ENCODE measurements at regions not wholly inside any gene's neighbourhood (a gene's known extent, or its start where the extent isn't known, plus 50 kb on each side); places are given as distances from the start of the nearest gene placed in this dataset.

- intact Hi-C loops (cut with micrococcal nuclease): no loop called here
- Mint-ChIP-seq H3K36me3 (ENCODE audit: low read depth) (peaks cover 4% of the 10 kb centered on the region), H3K9me3 (no peaks in the 10 kb centered on the region), H3K27me3 (peaks cover 10% of the 10 kb centered on the region), H3K4me3 (no peak overlapping the region), H3K27ac (no peak overlapping the region), H3K4me1 (ENCODE audit: low read depth) (peaks cover 19% of the 10 kb centered on the region)
- ChIA-PET CTCF (interaction anchor here (1.6 kb wide), 1 partner anchor 60 kb away, joined by 5 read pairs; no protein-coding TSS in a partner anchor), POLR2A (no interaction called here)
- no peak for TF ChIP-seq CTCF (IDR thresholded peaks at IDR 0.05)
- ATAC-seq (no peak), DNase-seq (no peak)
Measured at GRCh38 chr22:46065691-46066454, 84.5 kb upstream of the PPARA start.

GRCh38 chr22:46066691-46067090, 83.6 kb upstream of the PPARA start:
- DNase-seq (no peak), ATAC-seq (no peak)
- CTCF ChIA-PET: no interaction called here
- Mint-ChIP-seq H3K4me3 (no peak overlapping the region), H3K9me3 (no peaks in the 10 kb centered on the region), H3K4me1 (ENCODE audit: low read depth) (peaks cover 19% of the 10 kb centered on the region), H3K27me3 (peaks cover 10% of the 10 kb centered on the region), H3K36me3 (ENCODE audit: low read depth) (peaks cover 4% of the 10 kb centered on the region), H3K27ac (no peak overlapping the region)
- intact Hi-C loops (cut with micrococcal nuclease): no loop called here
- no peak for TF ChIP-seq CTCF (IDR thresholded peaks at IDR 0.05)
- POLR2A ChIA-PET: no interaction called here

GRCh38 chr22:46067159-46068111, 82.9 kb upstream of the PPARA start:
- TF ChIP-seq CTCF (IDR thresholded peaks at IDR 0.05): no peak
- ChIA-PET POLR2A (interaction anchor here (0.5 kb wide), 1 partner anchor 1024 kb away, joined by 4 read pairs; no protein-coding TSS in a partner anchor), CTCF (no interaction called here)
- peaks cover under 1% of the 10 kb centered on the region for H3K36me3 Mint-ChIP-seq (ENCODE audit: low read depth)
- peaks cover 7% of the 10 kb centered on the region for H3K27me3 Mint-ChIP-seq
- H3K4me1 Mint-ChIP-seq (ENCODE audit: low read depth): peaks cover 15% of the 10 kb centered on the region
- DNase-seq (no peak), ATAC-seq (no peak)
- no peaks in the 10 kb centered on the region for H3K9me3 Mint-ChIP-seq
- no peak overlapping the region for H3K27ac Mint-ChIP-seq
- no peak overlapping the region for H3K4me3 Mint-ChIP-seq
- intact Hi-C loops (cut with micrococcal nuclease): no loop called here

GRCh38 chr22:46068181-46068592, 82.1 kb upstream of the PPARA start:
- Mint-ChIP-seq H3K36me3 (ENCODE audit: low read depth) (no peaks in the 10 kb centered on the region), H3K4me3 (no peak overlapping the region), H3K27me3 (peaks cover 7% of the 10 kb centered on the region), H3K27ac (no peak overlapping the region), H3K4me1 (ENCODE audit: low read depth) (peaks cover 20% of the 10 kb centered on the region), H3K9me3 (no peaks in the 10 kb centered on the region)
- DNase-seq: no peak
- ChIA-PET CTCF (no interaction called here), POLR2A (interaction anchor here (0.5 kb wide), 1 partner anchor 1023 kb away, joined by 4 read pairs; no protein-coding TSS in a partner anchor)
- intact Hi-C loops (cut with micrococcal nuclease): no loop called here
- TF ChIP-seq CTCF (IDR thresholded peaks at IDR 0.05): no peak
- no peak for ATAC-seq
